ENCODE measurements at regions not wholly inside any gene's neighbourhood (a gene's known extent, or its start where the extent isn't known, plus 50 kb on each side); places are given as distances from the start of the nearest gene placed in this dataset.

GRCh38 chr2:147646818-147647468, 197.9 kb upstream of the ACVR2A start:
- DNase-seq = no peak

DNA sequence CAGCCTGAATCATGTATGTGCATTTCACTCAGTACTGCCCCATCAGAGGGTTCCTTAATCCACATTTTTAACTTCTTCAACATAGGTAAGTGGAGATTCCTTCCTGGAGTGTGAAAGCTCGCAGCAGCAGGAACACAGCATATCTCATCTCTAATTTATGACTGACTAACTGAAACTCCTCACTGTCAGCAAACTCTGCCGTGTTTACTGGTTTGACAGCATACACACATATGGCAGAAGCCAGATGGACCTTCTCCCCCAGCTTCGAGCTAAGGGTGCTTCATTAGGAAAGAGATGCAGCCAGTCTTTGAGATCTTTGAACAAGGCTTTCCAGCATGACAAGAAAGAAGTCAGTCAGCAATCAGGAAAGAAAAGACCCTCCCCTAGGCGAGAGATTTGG, 200.3 kb upstream of the ACVR2A start:
- no peak for DNase-seq

GRCh38 chr2:147642765-147643164, 202.1 kb upstream of the ACVR2A start:
- DNase-seq = no peak

- DNase-seq = no peak
These were observed 203.2 kb upstream of the ACVR2A start for GRCh38 chr2:147641651-147642050.

GRCh38 chr2:147639891-147640290, 204.9 kb upstream of the ACVR2A start:
- DNase-seq = no peak

GRCh38 chr2:147639386-147639785, 205.4 kb upstream of the ACVR2A start:
- DNase-seq = no peak

GRCh38 chr2:147636886-147637285, 207.9 kb upstream of the ACVR2A start:
- no peak for DNase-seq

GRCh38 chr2:147636238-147636882, 208.5 kb upstream of the ACVR2A start:
- DNase-seq = no peak

GRCh38 chr2:147634826-147635225, 210.0 kb upstream of the ACVR2A start:
- no peak for DNase-seq

- DNase-seq = no peak
These were observed 212.6 kb upstream of the ACVR2A start for GRCh38 chr2:147632198-147632597.

DNA sequence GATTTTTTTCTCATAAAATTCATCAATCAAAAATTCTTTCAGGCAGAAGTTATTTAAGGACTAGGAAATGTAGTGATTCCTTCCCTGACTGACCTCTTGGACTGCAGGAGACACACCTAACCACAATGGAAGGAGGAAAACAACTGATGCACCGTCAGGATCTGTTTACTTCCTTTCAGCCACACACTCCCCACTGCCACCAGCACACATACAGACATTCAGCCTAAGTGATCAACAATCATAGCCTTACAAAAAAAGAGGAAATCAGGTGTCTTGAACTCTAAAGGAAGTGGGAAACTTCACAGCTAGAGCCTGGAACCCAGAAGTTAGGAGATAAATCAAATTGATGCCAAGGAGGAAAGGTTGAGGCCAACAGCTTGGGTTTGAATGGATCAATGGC, 213.5 kb upstream of the ACVR2A start:
- DNase-seq = no peak

DNA sequence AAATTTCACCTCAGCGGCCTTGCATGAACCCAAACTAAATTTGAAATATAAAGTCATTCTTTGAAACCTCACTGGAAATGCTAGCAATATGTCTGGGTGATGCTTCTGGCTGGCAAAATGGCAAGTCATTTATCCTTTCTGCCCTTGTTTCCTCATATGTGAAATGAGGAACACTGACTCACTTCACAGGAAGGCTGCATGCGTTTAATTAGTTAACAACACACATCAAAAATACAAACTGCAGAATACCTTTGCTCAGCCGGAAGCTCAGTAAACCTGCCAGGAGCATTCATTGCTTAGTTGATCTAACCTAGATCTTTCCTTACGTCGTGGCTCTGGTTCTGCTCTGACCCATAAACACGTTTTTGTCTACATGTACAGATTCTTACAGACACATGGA, 214.2 kb upstream of the ACVR2A start:
- no peak for DNase-seq

DNA sequence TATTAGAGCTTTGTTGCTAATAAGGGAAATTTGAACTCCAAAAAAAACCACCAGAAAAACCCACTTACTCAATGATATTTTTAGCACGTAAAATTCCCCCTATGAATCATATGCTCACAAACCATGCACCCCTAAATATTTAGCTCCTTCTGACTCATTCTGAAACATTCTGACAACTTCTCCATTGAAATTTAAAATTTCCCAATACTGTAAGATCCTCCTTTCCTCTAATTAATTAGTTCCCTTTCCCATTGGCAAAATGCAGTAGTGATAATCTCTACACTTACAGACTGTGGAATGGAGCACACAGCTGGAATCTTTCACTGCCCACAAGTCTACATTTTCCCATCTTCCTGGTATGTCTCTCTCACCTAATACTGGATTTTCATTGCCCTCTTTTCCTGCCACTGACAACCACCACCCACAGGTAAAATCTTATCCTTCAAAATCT, 215.8 kb upstream of the ACVR2A start:
- no peak for DNase-seq

DNA sequence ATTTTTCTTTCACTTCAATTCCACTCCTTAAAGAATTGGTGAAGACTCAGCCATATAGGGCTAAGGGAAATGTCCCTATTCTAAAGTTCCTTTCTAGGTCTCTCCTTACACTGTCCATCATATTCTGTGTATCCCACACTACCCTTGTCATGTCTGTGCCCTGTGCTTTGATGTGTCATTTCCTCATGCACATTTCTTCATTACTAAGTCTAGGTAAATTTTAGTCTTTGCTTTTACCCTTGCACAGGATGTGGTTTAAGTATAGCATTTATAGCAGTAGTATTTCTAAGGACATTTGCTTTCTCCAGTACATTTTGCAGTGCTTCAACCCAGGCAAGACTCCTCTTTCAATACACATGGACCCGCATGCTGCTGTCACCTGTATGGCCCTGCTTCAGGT, 221.5 kb upstream of the ACVR2A start:
- DNase-seq = no peak

- DNase-seq = no peak
These were observed 223.1 kb upstream of the ACVR2A start for GRCh38 chr2:147621656-147622197.

GRCh38 chr2:147619808-147620207, 225.0 kb upstream of the ACVR2A start:
- DNase-seq = no peak

- DNase-seq = no peak
These were observed 229.1 kb upstream of the ACVR2A start for GRCh38 chr2:147615726-147616125.

GRCh38 chr2:147614979-147615470, 229.8 kb upstream of the ACVR2A start:
- no peak for DNase-seq

GRCh38 chr2:147614471-147614870, 230.4 kb upstream of the ACVR2A start:
- no peak for DNase-seq

DNA sequence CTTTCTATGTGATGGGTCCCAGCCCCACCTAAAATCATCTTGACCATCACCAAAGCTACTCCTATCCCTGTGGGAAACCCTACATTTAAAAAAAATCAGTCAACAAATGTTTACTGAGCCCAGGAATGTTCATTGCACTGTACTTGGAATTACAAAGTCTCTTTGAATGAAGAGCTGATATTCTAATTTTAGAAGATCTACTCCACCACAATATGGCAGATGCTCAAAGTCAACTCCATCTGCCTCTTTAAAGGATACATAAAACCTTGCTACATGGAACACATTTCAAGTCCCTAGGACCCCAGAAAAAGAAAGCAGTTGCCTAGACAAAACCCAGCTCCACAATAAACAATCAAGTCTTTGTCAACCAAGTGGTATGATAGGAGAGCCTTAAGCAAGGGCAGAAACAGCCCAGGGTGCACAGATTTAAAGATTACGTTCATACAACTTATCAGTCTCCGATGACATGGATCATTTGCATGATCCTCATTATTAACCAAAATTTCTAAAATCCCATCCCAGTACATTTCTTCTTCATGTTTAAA, 234.3 kb upstream of the ACVR2A start:
- no peak for DNase-seq

- DNase-seq = no peak
These were observed 235.5 kb upstream of the ACVR2A start for GRCh38 chr2:147609301-147609700.

DNA sequence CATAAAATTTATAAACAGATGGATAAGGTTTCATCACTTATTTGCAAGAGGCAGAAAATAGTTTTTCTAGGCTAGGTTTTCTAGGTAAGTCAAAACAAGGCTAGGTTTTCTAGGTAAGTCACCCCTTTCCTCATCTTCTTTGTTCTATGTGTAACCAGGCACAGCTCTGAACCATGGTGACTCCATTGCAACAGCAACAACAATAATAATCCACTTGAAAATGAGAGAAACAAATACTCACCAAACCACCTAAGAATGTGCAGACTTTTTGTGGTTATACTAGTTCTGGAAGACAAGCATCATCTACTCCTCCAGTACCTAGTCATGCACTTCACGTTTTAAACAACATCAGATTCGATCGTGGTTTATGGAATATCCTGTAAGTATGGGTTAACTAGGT, 237.4 kb upstream of the ACVR2A start:
- DNase-seq = no peak

GRCh38 chr2:147603876-147604275, 241.0 kb upstream of the ACVR2A start:
- DNase-seq = no peak

DNA sequence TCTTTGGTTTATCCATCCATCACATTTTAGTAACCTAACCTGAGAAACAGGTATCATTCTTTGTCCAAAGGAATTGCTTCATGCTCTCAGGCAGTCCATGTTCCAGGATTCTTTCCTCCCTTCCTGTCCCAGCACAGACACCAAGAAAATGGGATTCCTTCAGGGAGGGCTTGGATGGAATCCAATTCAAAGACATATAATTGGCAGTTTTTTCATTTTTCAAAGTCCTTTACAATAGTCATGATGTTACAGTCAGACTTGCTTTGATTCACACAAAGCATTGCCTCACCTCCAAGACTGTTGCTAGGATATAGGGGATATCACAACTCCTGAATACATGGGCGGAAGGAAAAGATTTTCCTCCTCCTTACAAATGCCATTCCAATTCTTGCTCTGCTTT, 241.4 kb upstream of the ACVR2A start:
- no peak for DNase-seq
